OCI-LY7 (cell line): ENCODE measurements at regions not wholly inside any gene's neighbourhood (a gene's known extent, or its start where the extent isn't known, plus 50 kb on each side); places are given as distances from the start of the nearest gene placed in this dataset.

ENCODE experiments used
- BruUV-seq: library from RNA; stranded (reverse); fragments of 400-500 nt; replicated peaks from 2 replicates; lab custom pipeline; 2021; lab: Mats Ljungman, UMichigan
- CTCF ChIA-PET: fragments of 300-600 bp; sonication (Branson Sonifier 250); formaldehyde crosslinking; loops from one replicate; lab custom pipeline; 2022; ENCODE audit warnings: antibody characterized with exemption; ENCODE audit not compliant: unreplicated experiment; lab: Charles Lee
- POLR2A ChIA-PET: fragments of 300-600 bp; sonication (Branson Sonifier 250); formaldehyde crosslinking; loops from one replicate; lab custom pipeline; 2022; ENCODE audit warnings: antibody characterized with exemption; lab: Charles Lee
- DNase-seq: peaks from one replicate; pipeline ENCODE4 v3.0.0-alpha.2; 2015; ENCODE audit warnings: low spot score
- H2AFZ ChIP-seq: fragments of 200-600 bp; sonication (generic), shearing (Covaris generic); 2 replicates; pipeline ENCODE4 v1.6.1; 2014; ENCODE audit warnings: mild to moderate bottlenecking, antibody characterized with exemption, low read length, moderate library complexity
- H3K27ac ChIP-seq: fragments of 200-600 bp; sonication (generic); 2 replicates; pipeline ENCODE4 v1.5.1; 2014; ENCODE audit warnings: mixed run types, low read depth, mild to moderate bottlenecking, moderate library complexity, low read length, inconsistent platforms; ENCODE audit not compliant: poor library complexity, severe bottlenecking
- H3K36me3 ChIP-seq: fragments of 200-600 bp; sonication (generic); 2 replicates; pipeline ENCODE4 v1.6.1; 2014; ENCODE audit warnings: mild to moderate bottlenecking, antibody characterized with exemption, low read length, moderate library complexity, mixed read lengths; ENCODE audit not compliant: insufficient read depth
- H3K4me1 ChIP-seq: fragments of 200-600 bp; sonication (generic); 2 replicates; pipeline ENCODE4 v1.5.1; 2014; ENCODE audit warnings: mild to moderate bottlenecking, low read length; ENCODE audit not compliant: insufficient read depth, poor library complexity, severe bottlenecking
- H3K4me2 ChIP-seq: fragments of 200-600 bp; sonication (generic); 2 replicates; pipeline ENCODE4 v1.6.1; 2014; ENCODE audit warnings: mild to moderate bottlenecking, low read length
- H3K4me3 ChIP-seq: fragments of 200-600 bp; sonication (generic); 2 replicates; pipeline ENCODE4 v1.5.1; 2014; ENCODE audit warnings: mild to moderate bottlenecking, low read depth, low read length; ENCODE audit not compliant: poor library complexity, severe bottlenecking
- H3K79me2 ChIP-seq: fragments of 200-600 bp; sonication (generic); 2 replicates; pipeline ENCODE4 v1.6.1; 2016; ENCODE audit warnings: low read depth, mild to moderate bottlenecking, low read length, moderate library complexity, mixed read lengths; ENCODE audit not compliant: insufficient read depth
- H3K9me2 ChIP-seq: fragments of 200-600 bp; sonication (generic); 2 replicates; pipeline ENCODE4 v1.6.1; 2016; ENCODE audit warnings: mild to moderate bottlenecking, low read length, mixed read lengths; ENCODE audit not compliant: insufficient read depth
- H3K9me3 ChIP-seq: fragments of 200-600 bp; sonication (generic); 2 replicates; pipeline ENCODE4 v1.6.1; 2014; ENCODE audit warnings: mild to moderate bottlenecking, mixed run types, low read length, mixed read lengths
- H4K20me1 ChIP-seq: fragments of 200-600 bp; sonication (generic); 2 replicates; pipeline ENCODE4 v1.6.1; 2014; ENCODE audit warnings: mild to moderate bottlenecking, antibody characterized with exemption, low read length, moderate library complexity, mixed read lengths; ENCODE audit not compliant: insufficient read depth
- EZH2phosphoT487 ChIP-seq: fragments of 200-600 bp; sonication (generic); IDR thresholded peaks from 2 replicates; pipeline ENCODE4 v1.6.1; 2018; ENCODE audit warnings: low read depth, borderline replicate concordance, mild to moderate bottlenecking, mixed run types, antibody characterized with exemption, low read length, moderate library complexity, mixed read lengths
- intact Hi-C: fragments of 100-400 bp; cut with micrococcal nuclease; formaldehyde crosslinking; loops from one replicate; pipeline ENCODE4 v1.10.0; 2022; ENCODE audit not compliant: unreplicated experiment
- TF ChIP-seq, protein P1 (sequence below): fragments of 200-600 bp; sonication (generic); conservative IDR thresholded peaks from 2 replicates; pipeline ENCODE4 v1.5.1; 2014; ENCODE audit warnings: mild to moderate bottlenecking, antibody characterized with exemption, low read length, moderate library complexity, mixed read lengths

DNA sequence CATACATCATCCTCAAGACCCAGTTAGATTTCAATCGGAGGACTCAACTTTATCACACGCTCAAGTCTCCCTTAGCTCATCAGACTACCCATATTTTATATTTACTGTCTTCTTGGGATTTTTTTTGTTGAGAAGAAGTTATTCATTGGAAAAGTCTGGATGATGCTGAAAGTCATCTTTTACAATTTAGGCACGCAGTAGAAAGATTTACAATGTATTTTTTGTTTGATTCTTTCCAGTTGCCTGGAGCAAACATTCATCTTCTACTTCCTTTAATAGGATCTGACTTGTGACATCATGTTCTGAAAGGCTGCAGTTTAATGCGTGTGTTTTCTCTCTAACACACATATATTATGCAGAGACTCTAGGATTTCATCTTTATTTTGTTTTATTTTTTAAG, 235.7 kb downstream of the DOK5 start:
- Histone ChIP-seq H4K20me1 (no peaks in the 10 kb centered on the region), H2AFZ (no peak overlapping the region), H3K27ac (no peak overlapping the region), H3K9me2 (no peaks in the 10 kb centered on the region), H3K4me2 (no peak overlapping the region), H3K79me2 (no peaks in the 10 kb centered on the region), H3K4me1 (no peaks in the 10 kb centered on the region), H3K4me3 (no peak overlapping the region), H3K9me3 (no peaks in the 10 kb centered on the region), H3K36me3 (no peaks in the 10 kb centered on the region)
- TF ChIP-seq, protein P1, sequence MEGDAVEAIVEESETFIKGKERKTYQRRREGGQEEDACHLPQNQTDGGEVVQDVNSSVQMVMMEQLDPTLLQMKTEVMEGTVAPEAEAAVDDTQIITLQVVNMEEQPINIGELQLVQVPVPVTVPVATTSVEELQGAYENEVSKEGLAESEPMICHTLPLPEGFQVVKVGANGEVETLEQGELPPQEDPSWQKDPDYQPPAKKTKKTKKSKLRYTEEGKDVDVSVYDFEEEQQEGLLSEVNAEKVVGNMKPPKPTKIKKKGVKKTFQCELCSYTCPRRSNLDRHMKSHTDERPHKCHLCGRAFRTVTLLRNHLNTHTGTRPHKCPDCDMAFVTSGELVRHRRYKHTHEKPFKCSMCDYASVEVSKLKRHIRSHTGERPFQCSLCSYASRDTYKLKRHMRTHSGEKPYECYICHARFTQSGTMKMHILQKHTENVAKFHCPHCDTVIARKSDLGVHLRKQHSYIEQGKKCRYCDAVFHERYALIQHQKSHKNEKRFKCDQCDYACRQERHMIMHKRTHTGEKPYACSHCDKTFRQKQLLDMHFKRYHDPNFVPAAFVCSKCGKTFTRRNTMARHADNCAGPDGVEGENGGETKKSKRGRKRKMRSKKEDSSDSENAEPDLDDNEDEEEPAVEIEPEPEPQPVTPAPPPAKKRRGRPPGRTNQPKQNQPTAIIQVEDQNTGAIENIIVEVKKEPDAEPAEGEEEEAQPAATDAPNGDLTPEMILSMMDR: no peak
- TF ChIP-seq EZH2phosphoT487: no peak
- ChIA-PET POLR2A (no interaction called here), CTCF (no interaction called here)
- DNase-seq: no peak
- no TSS peak for BruUV-seq
- intact Hi-C loops: no loop called here

DNA sequence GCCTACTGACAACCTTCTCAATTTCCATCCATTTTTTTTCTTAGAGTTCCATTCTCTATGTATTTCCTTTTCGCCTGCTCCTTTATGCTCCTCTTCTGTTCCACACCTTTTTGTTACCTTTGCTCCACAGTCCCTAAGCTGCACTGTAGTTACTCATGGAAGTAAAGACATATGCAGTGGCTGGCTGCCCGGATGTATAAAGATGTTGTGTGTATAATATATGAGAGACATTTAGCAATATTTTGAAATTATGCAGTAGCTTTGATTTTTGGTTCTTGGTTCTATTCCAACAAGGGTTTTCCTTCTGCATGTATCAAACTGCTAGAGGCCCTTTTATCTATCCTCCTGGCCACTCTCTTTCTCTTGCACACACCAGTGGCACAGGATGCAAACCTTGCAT, 234.9 kb downstream of the DOK5 start:
- POLR2A ChIA-PET: no interaction called here

DNA sequence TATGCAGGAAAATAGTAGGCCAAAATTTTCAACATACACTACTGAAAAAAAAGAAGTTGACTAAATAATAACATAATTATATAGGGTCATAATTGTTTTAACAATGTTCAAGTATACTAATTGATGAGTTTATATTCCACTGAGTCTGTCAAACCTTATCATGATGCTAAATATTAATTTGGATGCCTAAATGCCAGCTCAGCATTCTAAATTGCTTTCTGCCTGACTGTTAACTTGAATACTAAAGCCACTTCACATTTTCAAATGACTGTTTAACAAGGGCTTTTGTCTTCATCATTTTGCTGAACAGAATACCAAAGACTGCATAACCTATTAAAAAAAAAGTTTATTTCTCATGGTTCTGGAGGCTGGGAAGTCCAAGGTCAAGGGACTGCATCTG, 232.8 kb downstream of the DOK5 start:
- Histone ChIP-seq H3K36me3 (no peaks in the 10 kb centered on the region), H3K4me1 (no peaks in the 10 kb centered on the region), H2AFZ (no peak overlapping the region), H3K4me2 (no peak overlapping the region), H3K79me2 (no peaks in the 10 kb centered on the region), H3K27ac (no peak overlapping the region), H4K20me1 (no peaks in the 10 kb centered on the region), H3K4me3 (no peak overlapping the region), H3K9me2 (no peaks in the 10 kb centered on the region), H3K9me3 (no peaks in the 10 kb centered on the region)
- intact Hi-C loops: no loop called here
- TF ChIP-seq, protein P1: no peak
- no peak for TF ChIP-seq EZH2phosphoT487
- no peak for DNase-seq
- BruUV-seq: no TSS peak
- ChIA-PET CTCF (no interaction called here), POLR2A (no interaction called here)

More for the DNA sequence above, 234.9 kb downstream of the DOK5 start:
- BruUV-seq: no TSS peak
- DNase-seq: no peak
- intact Hi-C loops: no loop called here
- Histone ChIP-seq H4K20me1 (no peaks in the 10 kb centered on the region), H3K79me2 (no peaks in the 10 kb centered on the region), H3K9me2 (no peaks in the 10 kb centered on the region), H2AFZ (no peak overlapping the region), H3K4me2 (no peak overlapping the region), H3K4me1 (no peaks in the 10 kb centered on the region), H3K27ac (no peak overlapping the region), H3K36me3 (no peaks in the 10 kb centered on the region), H3K4me3 (no peak overlapping the region), H3K9me3 (no peaks in the 10 kb centered on the region)
- TF ChIP-seq, protein P1: no peak
- no peak for TF ChIP-seq EZH2phosphoT487
- CTCF ChIA-PET: no interaction called here
